ENCODE measurements at regions not wholly inside any gene's neighbourhood (a gene's known extent, or its start where the extent isn't known, plus 50 kb on each side); places are given as distances from the start of the nearest gene placed in this dataset.

GRCh38 chr7:124130-124949 lies 68.0 kb upstream of the FAM20C start:
- no peak for DNase-seq

- DNase-seq: no peak
Observed at GRCh38 chr7:125061-125475, 67.3 kb upstream of the FAM20C start.

- no peak for DNase-seq
Observed at GRCh38 chr7:125661-126060, 66.7 kb upstream of the FAM20C start.

DNA sequence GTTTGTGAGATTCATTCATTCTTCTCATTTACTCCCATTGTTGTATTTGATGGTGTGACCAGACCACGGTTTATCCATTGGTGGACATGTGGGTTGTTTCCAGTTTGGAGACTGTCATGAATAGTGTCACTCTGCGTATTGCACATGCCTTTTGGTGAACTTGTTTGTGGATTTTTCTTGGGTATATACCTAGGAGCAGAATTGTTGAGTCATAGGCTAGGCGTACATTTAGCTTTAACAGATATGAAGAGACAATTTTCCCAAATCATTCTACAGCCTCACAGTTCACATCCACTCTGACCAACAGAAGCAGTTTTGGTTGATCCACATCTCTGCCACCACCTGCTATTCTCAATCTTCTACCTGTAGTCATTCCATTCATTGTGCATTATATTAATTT lies 66.0 kb upstream of the FAM20C start:
- no peak for DNase-seq

- DNase-seq: no peak
Observed at GRCh38 chr7:127064-127598, 65.2 kb upstream of the FAM20C start.

DNA sequence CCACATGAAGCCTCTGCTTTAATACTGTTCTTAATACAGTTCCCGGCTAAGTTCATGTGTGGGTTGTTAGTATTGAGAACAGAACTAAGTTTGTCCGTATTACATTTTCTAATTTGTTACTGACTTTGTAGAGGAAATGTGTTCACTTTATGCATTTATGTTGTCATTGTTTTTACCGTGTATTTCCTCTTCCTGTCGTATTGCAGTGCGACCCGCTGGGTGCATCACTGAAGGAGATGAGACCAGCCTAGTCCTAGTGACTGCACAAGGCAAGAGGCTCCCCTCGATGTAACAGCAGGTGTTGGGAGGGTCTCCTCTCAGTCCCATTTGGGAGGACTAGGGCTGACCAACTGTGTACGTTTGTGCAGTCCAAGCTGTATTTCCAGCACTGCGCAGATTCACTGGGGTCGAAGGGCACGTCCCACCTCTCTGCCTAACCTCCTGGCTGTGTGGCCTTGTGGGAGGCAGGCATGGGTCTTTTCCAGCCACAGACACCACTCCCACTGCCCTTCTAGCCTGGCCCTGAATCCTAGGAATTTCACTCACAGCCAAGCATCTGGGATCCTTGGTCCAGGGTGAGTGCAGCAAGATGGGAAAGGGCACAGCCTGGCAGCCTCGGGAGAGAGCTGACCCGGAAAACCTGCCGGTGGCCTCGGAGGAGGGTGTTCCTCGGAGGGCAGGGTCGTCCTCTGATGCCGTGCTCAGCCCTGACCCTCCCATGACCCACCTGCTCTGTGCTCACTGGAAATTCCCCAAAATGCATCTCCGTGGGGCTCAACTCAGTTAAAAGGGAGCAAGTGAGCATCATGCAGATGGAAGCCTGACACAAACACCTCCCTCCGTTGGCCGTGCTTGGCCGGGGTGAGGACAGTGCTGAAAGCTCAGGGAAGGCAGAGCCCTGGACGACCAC lies 63.9 kb upstream of the FAM20C start:
- DNase-seq: no peak

- no peak for DNase-seq
Observed at GRCh38 chr7:129366-130221, 62.8 kb upstream of the FAM20C start.

DNA sequence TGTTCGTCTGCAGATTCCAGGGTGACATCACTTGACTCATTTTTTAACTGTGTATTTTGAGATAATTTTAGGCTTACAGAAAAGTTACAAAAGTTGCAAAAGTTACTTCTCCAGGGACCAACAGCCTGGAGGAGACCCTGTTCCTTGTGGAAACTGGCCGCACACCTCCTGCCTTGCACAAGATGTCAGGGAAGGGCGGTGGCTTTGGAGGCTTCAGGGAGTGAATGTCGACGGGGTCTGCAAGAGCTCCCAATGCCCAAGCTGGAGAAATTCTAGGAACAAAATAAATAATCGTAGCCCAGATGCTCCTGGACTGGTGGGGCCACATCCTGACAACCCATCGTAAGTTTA lies 62.2 kb upstream of the FAM20C start:
- no peak for DNase-seq

DNA sequence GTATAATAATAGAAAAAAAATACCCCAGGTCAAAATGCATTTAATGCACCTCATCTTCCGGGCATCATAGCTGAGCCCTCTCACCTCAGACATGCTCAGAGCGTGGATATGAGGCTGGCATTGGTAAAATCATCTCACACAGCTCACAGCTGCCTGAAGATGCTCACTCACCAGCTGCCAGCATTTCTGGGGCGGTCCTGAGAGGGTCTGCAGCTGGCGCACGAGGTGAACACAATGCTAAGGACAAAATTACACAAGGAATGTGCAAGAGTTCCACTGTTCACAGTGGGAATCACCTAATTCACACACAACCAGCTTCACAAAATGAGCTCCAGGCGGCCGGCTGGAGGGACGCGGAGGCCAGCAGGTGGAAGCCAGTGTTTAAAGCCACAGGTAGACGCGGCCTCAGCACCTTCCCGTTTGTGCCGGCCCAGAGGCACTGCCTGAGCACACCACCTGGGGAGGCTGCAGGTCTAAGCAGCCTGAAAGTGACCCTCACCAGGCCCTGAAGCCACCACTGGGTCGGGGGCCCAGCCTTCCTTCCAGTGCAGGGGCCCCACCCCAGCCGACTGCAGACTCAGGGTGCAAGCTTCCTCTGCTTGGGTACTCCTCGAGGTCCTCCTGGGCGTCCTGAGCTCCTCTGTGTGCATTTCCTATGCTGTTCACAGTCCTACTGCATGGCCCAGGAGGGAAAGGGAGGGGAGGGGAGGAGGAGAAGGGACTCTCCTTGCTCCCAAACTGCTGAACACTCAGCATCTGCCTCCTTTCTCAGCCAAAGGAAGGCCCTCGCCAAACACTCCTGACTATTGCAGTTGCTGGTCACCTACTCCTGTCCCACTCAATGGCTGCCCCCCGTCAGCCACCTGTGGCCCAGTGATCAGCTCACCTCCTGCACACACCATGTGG lies 61.2 kb upstream of the FAM20C start:
- DNase-seq: no peak

GRCh38 chr7:131781-132482 lies 60.4 kb upstream of the FAM20C start:
- no peak for DNase-seq

GRCh38 chr7:132899-133298 lies 59.5 kb upstream of the FAM20C start:
- no peak for DNase-seq

- no peak for DNase-seq
Observed at GRCh38 chr7:133470-133869, 58.9 kb upstream of the FAM20C start.

- no peak for DNase-seq
Observed at GRCh38 chr7:134029-134428, 58.3 kb upstream of the FAM20C start.

DNA sequence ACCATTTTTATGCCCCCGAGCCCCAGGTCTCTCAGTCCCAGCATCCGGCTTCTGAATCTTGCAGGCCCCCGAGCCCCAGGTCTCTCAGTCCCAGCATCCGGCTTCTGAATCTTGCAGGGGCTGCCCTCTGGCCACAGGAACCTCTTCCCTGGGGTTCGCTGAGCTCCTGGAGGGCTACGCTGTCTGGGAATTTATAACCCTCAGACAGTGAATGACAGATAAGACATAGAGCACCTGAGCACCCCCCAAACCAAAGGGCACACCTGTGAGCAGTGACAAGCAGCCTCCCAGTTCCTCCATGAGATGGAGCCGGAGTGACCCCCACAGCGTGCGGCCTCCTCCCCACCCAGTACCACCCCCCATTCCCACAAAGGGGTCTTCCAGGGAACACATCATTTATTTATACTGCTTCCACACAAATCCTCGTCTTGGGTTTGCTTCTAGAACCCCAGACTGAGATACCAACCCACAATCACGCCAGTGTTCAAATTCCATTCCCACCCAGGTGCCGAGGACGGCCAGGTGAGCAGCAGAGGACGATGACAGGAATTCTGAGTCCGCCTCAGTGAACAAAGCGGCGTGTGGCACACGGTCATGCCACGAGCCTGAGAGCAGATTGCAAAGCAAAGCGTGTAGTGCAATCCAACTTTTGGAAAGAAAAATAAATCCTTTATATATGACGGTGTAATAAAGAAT lies 57.7 kb upstream of the FAM20C start:
- no peak for DNase-seq

DNA sequence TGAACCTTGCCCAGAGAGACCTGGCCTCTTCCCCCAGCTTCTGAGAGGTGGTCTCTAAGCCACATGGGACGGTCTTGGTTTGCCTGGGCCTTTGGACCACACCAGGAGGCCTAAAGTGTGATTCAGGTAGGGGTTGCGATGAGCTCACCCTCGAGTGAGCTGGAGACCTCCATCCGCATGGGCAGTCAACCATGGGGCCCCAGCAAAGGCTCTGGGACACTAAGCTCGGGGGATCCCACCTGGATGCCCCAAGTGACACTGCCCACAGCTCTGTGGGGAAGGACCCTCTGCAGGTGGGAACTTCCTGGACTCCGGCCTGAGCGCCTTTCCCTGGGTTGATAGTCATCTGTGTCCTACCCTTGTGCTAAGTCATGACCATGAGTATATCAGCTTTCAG lies 57.1 kb upstream of the FAM20C start:
- DNase-seq: no peak

- no peak for DNase-seq
Observed at GRCh38 chr7:135731-136645, 56.4 kb upstream of the FAM20C start.

- DNase-seq: no peak
Observed at GRCh38 chr7:137094-137891, 55.1 kb upstream of the FAM20C start.

DNA sequence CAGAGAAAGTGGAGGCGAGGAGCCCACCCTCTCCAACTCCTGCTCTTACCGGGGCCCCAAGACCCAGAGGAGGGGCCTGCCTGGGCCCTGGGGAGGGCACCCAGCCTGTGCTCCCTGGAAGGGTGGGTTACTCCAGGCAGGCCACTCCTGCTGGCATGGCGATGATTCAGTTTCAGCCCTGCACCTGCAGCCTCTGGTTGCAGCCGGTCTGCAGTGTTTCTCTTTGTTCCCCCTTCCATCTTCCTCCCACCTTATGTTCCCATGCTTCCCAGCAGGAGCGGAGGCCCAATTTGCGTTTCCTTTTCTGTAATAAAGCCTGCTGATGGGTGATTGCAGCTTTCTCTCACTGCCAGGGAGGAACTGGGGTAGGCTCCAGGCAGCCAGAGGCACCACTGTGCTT lies 53.2 kb upstream of the FAM20C start:
- no peak for DNase-seq
